Liver (tissue), 8 donors: ENCODE measurements at regions not wholly inside any gene's neighbourhood (a gene's known extent, or its start where the extent isn't known, plus 50 kb on each side); places are given as distances from the start of the nearest gene placed in this dataset.

Source experiments
- DNase-seq: peaks from one replicate; pipeline ENCODE4 v3.0.0-alpha.2; 2017; ENCODE audit warnings: low spot score
- H3K27ac ChIP-seq, 2 donors: one replicate each; pipeline ENCODE4 v1.7.0; 2013; ENCODE audit warnings: inconsistent platforms in 2 of 2, low read length in 2 of 2, control low read depth in 1 of 2, low read depth in 1 of 2, mild to moderate bottlenecking in 1 of 2
- H3K27me3 ChIP-seq, 4 donors: one replicate each; pipeline versions ENCODE4 v1.6.1 to v1.7.0; 2013; ENCODE audit warnings: low read length in 3 of 4, inconsistent platforms in 1 of 4, mild to moderate bottlenecking in 1 of 4, moderate library complexity in 1 of 4; ENCODE audit not compliant: control insufficient read depth in 4 of 4, insufficient read depth in 4 of 4
- H3K36me3 ChIP-seq, 4 donors: one replicate each; pipeline versions ENCODE4 v1.6.1 to v1.7.0; 2013; ENCODE audit warnings: low read length in 3 of 4, mild to moderate bottlenecking in 3 of 4, low read depth in 1 of 4, moderate library complexity in 1 of 4; ENCODE audit not compliant: control insufficient read depth in 4 of 4, insufficient read depth in 3 of 4
- H3K4me1 ChIP-seq, 4 donors: one replicate each; pipeline versions ENCODE4 v1.6.1 to v1.7.0; 2013; ENCODE audit warnings: low read length in 3 of 4, mild to moderate bottlenecking in 3 of 4, moderate library complexity in 1 of 4; ENCODE audit not compliant: control insufficient read depth in 4 of 4, insufficient read depth in 4 of 4
- H3K4me3 ChIP-seq, 3 donors: one replicate each; pipeline versions ENCODE4 v1.6.1 to v1.7.0; 2013; ENCODE audit warnings: low read length in 3 of 3, control low read depth in 1 of 3, low read depth in 1 of 3, mild to moderate bottlenecking in 1 of 3
- H3K9ac ChIP-seq, 2 donors: one replicate each; pipeline ENCODE4 v1.7.0; 2013; ENCODE audit warnings: low read length in 2 of 2, mild to moderate bottlenecking in 2 of 2, moderate library complexity in 2 of 2, control low read depth in 1 of 2, low read depth in 1 of 2
- H3K9me3 ChIP-seq, 4 donors: one replicate each; pipeline versions ENCODE4 v1.6.1 to v1.7.0; 2013; ENCODE audit warnings: low read length in 3 of 4; ENCODE audit not compliant: control insufficient read depth in 4 of 4
- FOXA1 ChIP-seq: IDR thresholded peaks from 2 replicates; pipeline ENCODE4 v1.6.1; 2016; ENCODE audit warnings: antibody characterized with exemption
- FOXA2 ChIP-seq: IDR thresholded peaks from 2 replicates; pipeline ENCODE4 v1.6.1; 2016; ENCODE audit warnings: antibody characterized with exemption
- GABPA ChIP-seq, 2 donors: IDR thresholded peaks in 1 of 2; conservative IDR thresholded peaks in 1 of 2; 2 replicates each; pipeline ENCODE4 v1.6.1; 2016; ENCODE audit warnings: antibody characterized with exemption in 2 of 2, mild to moderate bottlenecking in 1 of 2, moderate library complexity in 1 of 2
- HNF4A ChIP-seq, 2 donors: conservative IDR thresholded peaks; 2 replicates each; pipeline ENCODE4 v1.6.1; 2016; ENCODE audit warnings: antibody characterized with exemption in 2 of 2, mild to moderate bottlenecking in 2 of 2
- HNF4G ChIP-seq: IDR thresholded peaks from 2 replicates; pipeline ENCODE4 v1.6.1; 2016; ENCODE audit warnings: antibody characterized with exemption
- JUND ChIP-seq, 2 donors: IDR thresholded peaks; 2 replicates each; pipeline ENCODE4 v1.6.1; 2016; ENCODE audit warnings: antibody characterized with exemption in 2 of 2
- NR2F2 ChIP-seq: IDR thresholded peaks from 2 replicates; pipeline ENCODE4 v1.6.1; 2016; ENCODE audit warnings: antibody characterized with exemption
- RAD21 ChIP-seq, 2 donors: IDR thresholded peaks; 2 replicates each; pipeline ENCODE4 v1.6.1; 2016; ENCODE audit warnings: antibody characterized with exemption in 2 of 2, mild to moderate bottlenecking in 2 of 2
- RXRA ChIP-seq, 2 donors: IDR thresholded peaks; 2 replicates each; pipeline ENCODE4 v1.6.1; 2017 to 2018; ENCODE audit warnings: antibody characterized with exemption in 2 of 2, mild to moderate bottlenecking in 1 of 2
- SP1 ChIP-seq: IDR thresholded peaks from 2 replicates; pipeline ENCODE4 v1.6.1; 2018; ENCODE audit warnings: antibody characterized with exemption, mild to moderate bottlenecking
- YY1 ChIP-seq: IDR thresholded peaks from 2 replicates; pipeline ENCODE4 v1.6.1; 2016; ENCODE audit warnings: antibody characterized with exemption, mild to moderate bottlenecking
- WGBS: extraction: QIAGEN DNeasy Blood & Tissue Kit; methylation state at CpG from one replicate; pipeline ENCODE4 v1.1.7; 2013; 5-methylcytosine and 5-hydroxymethylcytosine counted together
- TF ChIP-seq, protein P1 (sequence below): IDR thresholded peaks from 2 replicates; pipeline ENCODE4 v1.6.1; 2016; ENCODE audit warnings: antibody characterized with exemption
- TF ChIP-seq, protein P2 (sequence below): fragments of 150-350 bp; IDR thresholded peaks from 2 replicates; pipeline ENCODE4 v1.5.1; 2017; ENCODE audit warnings: improper control_type of control experiment, low read depth, low read length; ENCODE audit not compliant: missing input control
- TF ChIP-seq, protein P3 (sequence below): IDR thresholded peaks from 2 replicates; pipeline ENCODE4 v1.6.1; 2016; ENCODE audit warnings: antibody characterized with exemption, mild to moderate bottlenecking
- TF ChIP-seq, protein P4 (sequence below): IDR thresholded peaks from 2 replicates; pipeline ENCODE4 v1.6.1; 2016; ENCODE audit warnings: antibody characterized with exemption
- TF ChIP-seq, protein P5 (sequence below): IDR thresholded peaks from 2 replicates; pipeline ENCODE4 v1.6.1; 2016; ENCODE audit warnings: antibody characterized with exemption
- donor health status: healthy.
- donor health status: healthy.
- donor health status: healthy.
- donor health status: healthy.
- donor health status: healthy.

DNA sequence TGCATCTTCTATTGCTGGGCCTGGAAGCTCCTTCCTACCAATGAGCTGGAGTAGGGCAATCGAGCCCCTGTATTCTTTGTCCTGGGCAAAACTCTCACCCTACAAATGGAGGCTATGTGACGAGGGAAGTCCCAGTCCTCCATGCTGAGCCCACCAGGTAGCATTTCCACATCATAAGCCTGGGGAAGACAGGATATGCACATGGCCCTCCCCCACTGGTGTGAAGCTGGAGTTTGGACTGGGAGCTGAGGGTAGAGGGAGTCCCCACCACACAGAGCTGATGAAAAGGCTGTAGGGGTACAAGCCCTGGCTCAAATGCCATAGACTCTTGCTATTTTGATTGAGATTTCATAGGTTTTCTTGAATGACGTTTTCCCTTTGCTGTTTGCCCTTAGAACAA, 99.5 kb upstream of the FOXC1 start (continued):
- TF ChIP-seq, protein P1, sequence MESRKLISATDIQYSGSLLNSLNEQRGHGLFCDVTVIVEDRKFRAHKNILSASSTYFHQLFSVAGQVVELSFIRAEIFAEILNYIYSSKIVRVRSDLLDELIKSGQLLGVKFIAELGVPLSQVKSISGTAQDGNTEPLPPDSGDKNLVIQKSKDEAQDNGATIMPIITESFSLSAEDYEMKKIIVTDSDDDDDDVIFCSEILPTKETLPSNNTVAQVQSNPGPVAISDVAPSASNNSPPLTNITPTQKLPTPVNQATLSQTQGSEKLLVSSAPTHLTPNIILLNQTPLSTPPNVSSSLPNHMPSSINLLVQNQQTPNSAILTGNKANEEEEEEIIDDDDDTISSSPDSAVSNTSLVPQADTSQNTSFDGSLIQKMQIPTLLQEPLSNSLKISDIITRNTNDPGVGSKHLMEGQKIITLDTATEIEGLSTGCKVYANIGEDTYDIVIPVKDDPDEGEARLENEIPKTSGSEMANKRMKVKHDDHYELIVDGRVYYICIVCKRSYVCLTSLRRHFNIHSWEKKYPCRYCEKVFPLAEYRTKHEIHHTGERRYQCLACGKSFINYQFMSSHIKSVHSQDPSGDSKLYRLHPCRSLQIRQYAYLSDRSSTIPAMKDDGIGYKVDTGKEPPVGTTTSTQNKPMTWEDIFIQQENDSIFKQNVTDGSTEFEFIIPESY: no peak
- TF ChIP-seq, protein P2, sequence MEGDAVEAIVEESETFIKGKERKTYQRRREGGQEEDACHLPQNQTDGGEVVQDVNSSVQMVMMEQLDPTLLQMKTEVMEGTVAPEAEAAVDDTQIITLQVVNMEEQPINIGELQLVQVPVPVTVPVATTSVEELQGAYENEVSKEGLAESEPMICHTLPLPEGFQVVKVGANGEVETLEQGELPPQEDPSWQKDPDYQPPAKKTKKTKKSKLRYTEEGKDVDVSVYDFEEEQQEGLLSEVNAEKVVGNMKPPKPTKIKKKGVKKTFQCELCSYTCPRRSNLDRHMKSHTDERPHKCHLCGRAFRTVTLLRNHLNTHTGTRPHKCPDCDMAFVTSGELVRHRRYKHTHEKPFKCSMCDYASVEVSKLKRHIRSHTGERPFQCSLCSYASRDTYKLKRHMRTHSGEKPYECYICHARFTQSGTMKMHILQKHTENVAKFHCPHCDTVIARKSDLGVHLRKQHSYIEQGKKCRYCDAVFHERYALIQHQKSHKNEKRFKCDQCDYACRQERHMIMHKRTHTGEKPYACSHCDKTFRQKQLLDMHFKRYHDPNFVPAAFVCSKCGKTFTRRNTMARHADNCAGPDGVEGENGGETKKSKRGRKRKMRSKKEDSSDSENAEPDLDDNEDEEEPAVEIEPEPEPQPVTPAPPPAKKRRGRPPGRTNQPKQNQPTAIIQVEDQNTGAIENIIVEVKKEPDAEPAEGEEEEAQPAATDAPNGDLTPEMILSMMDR: no peak
- TF ChIP-seq HNF4G: no peak

DNA sequence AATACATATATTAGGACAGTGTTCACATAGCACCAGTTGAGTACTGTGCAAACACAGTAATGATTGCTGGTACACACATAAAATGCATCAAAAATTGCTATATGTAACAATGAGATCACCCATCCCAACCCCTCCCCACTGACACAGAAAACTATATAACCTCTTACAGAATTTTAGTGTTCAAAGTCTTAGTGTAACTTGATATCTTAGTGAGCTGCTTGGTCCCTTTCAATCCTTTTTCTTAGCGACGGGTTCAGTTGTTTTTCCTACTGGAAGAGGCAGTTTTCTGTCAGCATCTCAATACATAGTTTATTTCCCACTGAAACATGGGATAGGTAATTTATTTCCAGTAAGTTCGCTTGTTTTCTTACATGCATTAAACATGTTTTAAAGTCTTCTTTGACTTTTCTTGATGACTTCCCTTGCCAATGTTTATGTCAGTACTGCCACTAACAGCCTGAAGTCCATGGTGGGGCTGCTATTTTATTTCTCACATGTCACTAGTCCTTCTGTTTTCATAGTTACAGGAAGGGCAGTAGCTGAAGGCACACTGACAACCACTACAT, 96.4 kb upstream of the FOXC1 start:
- H3K9ac ChIP-seq: no peak overlapping the region
- TF ChIP-seq HNF4A (conservative IDR thresholded peaks at IDR 0.05): no peak
- no peak for TF ChIP-seq RAD21 (IDR thresholded peaks at IDR 0.05)
- TF ChIP-seq, protein P3, sequence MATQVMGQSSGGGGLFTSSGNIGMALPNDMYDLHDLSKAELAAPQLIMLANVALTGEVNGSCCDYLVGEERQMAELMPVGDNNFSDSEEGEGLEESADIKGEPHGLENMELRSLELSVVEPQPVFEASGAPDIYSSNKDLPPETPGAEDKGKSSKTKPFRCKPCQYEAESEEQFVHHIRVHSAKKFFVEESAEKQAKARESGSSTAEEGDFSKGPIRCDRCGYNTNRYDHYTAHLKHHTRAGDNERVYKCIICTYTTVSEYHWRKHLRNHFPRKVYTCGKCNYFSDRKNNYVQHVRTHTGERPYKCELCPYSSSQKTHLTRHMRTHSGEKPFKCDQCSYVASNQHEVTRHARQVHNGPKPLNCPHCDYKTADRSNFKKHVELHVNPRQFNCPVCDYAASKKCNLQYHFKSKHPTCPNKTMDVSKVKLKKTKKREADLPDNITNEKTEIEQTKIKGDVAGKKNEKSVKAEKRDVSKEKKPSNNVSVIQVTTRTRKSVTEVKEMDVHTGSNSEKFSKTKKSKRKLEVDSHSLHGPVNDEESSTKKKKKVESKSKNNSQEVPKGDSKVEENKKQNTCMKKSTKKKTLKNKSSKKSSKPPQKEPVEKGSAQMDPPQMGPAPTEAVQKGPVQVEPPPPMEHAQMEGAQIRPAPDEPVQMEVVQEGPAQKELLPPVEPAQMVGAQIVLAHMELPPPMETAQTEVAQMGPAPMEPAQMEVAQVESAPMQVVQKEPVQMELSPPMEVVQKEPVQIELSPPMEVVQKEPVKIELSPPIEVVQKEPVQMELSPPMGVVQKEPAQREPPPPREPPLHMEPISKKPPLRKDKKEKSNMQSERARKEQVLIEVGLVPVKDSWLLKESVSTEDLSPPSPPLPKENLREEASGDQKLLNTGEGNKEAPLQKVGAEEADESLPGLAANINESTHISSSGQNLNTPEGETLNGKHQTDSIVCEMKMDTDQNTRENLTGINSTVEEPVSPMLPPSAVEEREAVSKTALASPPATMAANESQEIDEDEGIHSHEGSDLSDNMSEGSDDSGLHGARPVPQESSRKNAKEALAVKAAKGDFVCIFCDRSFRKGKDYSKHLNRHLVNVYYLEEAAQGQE: no peak
- TF ChIP-seq, protein P4, sequence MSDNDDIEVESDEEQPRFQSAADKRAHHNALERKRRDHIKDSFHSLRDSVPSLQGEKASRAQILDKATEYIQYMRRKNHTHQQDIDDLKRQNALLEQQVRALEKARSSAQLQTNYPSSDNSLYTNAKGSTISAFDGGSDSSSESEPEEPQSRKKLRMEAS: no peak
- TF ChIP-seq, protein P5, sequence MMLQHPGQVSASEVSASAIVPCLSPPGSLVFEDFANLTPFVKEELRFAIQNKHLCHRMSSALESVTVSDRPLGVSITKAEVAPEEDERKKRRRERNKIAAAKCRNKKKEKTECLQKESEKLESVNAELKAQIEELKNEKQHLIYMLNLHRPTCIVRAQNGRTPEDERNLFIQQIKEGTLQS: no peak
- TF ChIP-seq RXRA (IDR thresholded peaks at IDR 0.05): no peak
- TF ChIP-seq NR2F2: no peak
- no peak for TF ChIP-seq FOXA2
- no peak for TF ChIP-seq YY1

DNA sequence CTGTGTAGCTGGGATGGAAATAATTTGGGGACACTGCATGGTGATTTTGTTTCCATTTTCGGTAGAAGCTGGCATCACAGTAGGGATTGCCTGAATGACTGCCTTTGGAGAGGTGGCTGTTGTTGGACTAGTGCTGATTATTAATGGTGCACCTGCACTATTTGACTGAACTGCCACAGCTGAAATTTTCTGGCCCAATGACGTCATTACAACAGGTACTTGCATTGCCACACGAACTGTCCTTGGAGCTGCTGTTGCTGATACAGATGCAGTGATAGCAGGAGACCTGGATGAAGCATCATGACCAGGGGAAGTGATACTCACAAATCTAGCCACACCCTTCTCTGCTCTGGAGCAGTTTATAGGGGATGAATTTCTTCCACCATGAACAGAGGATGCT, 95.6 kb upstream of the FOXC1 start:
- Histone ChIP-seq H3K36me3 (no peaks in the 10 kb centered on the region), H3K27me3 (no peaks in the 10 kb centered on the region), H3K27ac (no peak overlapping the region), H3K4me1 (no peaks in the 10 kb centered on the region), H3K9ac (no peak overlapping the region), H3K4me3 (no peak overlapping the region), H3K9me3 (no peaks in the 10 kb centered on the region)
- TF ChIP-seq SP1 (no peak), JUND (IDR thresholded peaks at IDR 0.05) (no peak), RXRA (IDR thresholded peaks at IDR 0.05) (no peak), YY1 (no peak), GABPA (IDR thresholded peaks at IDR 0.05 in 1 of 2, conservative IDR thresholded peaks at IDR 0.05 in 1 of 2) (no peak), FOXA1 (no peak), RAD21 (IDR thresholded peaks at IDR 0.05) (no peak)
- TF ChIP-seq, protein P5: no peak
- TF ChIP-seq, protein P2: no peak
- DNase-seq: no peak
- WGBS: 67% methylated on average over 3 of the region's 3 CpGs

More for the DNA sequence above, 96.4 kb upstream of the FOXC1 start:
- Histone ChIP-seq H3K4me3 (no peak overlapping the region), H3K9me3 (no peaks in the 10 kb centered on the region), H3K36me3 (no peaks in the 10 kb centered on the region), H3K27ac (no peak overlapping the region), H3K27me3 (no peaks in the 10 kb centered on the region), H3K4me1 (no peaks in the 10 kb centered on the region)
- no peak for DNase-seq
- WGBS: 56% methylated on average over 3 of the region's 3 CpGs
